GM12875 (cell line): ENCODE measurements at regions not wholly inside any gene's neighbourhood (a gene's known extent, or its start where the extent isn't known, plus 50 kb on each side); places are given as distances from the start of the nearest gene placed in this dataset.

Experiments used
- H3K4me3 ChIP-seq: one replicate; pipeline ENCODE4 v1.5.1; 2011; ENCODE audit warnings: low read depth, low read length, control low read depth
- TF ChIP-seq, protein P1 (sequence below): IDR thresholded peaks from 2 replicates; pipeline ENCODE4 v1.5.1; 2011; ENCODE audit warnings: low read depth, mild to moderate bottlenecking, control low read depth, inconsistent platforms, low read length, moderate library complexity, borderline replicate concordance; ENCODE audit not compliant: insufficient read depth

- H3K4me3 ChIP-seq: no peak overlapping the region
- TF ChIP-seq, protein P1, sequence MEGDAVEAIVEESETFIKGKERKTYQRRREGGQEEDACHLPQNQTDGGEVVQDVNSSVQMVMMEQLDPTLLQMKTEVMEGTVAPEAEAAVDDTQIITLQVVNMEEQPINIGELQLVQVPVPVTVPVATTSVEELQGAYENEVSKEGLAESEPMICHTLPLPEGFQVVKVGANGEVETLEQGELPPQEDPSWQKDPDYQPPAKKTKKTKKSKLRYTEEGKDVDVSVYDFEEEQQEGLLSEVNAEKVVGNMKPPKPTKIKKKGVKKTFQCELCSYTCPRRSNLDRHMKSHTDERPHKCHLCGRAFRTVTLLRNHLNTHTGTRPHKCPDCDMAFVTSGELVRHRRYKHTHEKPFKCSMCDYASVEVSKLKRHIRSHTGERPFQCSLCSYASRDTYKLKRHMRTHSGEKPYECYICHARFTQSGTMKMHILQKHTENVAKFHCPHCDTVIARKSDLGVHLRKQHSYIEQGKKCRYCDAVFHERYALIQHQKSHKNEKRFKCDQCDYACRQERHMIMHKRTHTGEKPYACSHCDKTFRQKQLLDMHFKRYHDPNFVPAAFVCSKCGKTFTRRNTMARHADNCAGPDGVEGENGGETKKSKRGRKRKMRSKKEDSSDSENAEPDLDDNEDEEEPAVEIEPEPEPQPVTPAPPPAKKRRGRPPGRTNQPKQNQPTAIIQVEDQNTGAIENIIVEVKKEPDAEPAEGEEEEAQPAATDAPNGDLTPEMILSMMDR: no peak
Measured at GRCh38 chrX:6770936-6771335, 236.0 kb upstream of the VCX3A start.

- no peak overlapping the region for H3K4me3 ChIP-seq
- TF ChIP-seq, protein P1: no peak
Measured at GRCh38 chrX:6768881-6769280, 234.0 kb upstream of the VCX3A start.

- no peak overlapping the region for H3K4me3 ChIP-seq
- TF ChIP-seq, protein P1: no peak
Measured at GRCh38 chrX:6761251-6761650, 226.3 kb upstream of the VCX3A start.

- TF ChIP-seq, protein P1: no peak
- no peak overlapping the region for H3K4me3 ChIP-seq
Measured at GRCh38 chrX:6759655-6760375, 224.9 kb upstream of the VCX3A start.

GRCh38 chrX:6758234-6758633 is 223.3 kb upstream of the VCX3A start:
- H3K4me3 ChIP-seq: no peak overlapping the region
- TF ChIP-seq, protein P1: no peak

DNA sequence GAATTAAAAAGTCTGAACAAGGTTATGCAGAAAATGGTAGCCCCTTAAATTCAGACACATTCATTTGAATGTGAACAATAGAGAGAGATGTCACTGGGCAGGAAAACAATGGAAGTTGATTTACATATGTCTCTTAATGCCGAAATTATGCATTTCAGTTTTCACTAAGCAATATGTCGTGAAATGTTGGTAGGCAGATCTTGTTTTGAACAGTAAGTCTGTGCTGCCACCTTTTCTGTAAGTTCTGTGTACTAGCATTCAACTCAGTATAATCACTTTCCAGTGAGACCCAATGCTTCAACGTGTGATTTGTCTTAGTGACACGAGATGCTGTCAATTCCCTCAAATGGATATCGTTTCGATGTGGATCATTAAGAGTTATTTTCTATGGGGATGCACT is 222.7 kb upstream of the VCX3A start:
- no peak overlapping the region for H3K4me3 ChIP-seq
- TF ChIP-seq, protein P1: no peak

DNA sequence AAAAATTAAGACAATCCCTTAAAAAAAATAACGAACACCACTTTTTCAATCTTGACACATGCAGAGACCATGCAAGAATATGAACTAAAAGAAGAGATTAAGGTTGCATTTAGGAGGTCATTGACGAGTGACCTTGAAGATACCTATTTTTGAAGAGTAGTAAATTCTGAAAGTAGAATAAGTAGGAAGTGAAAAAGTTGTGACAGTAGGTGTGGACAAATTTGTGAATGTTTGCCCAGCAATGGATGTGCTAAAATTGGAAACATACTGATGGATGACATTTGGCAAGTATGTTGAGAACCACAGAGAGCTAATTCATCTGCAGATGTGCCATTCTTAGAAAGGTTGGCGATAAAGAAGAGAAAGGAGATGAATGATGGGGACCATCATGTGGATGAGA is 213.7 kb upstream of the VCX3A start:
- H3K4me3 ChIP-seq: no peak overlapping the region
- TF ChIP-seq, protein P1: no peak
